Fibroblast of mammary gland (primary cell): ENCODE measurements at regions not wholly inside any gene's neighbourhood (a gene's known extent, or its start where the extent isn't known, plus 50 kb on each side); places are given as distances from the start of the nearest gene placed in this dataset.

ENCODE experiments used
- DNase-seq: peaks from one replicate; pipeline ENCODE4 v3.0.0-alpha.2; 2010; ENCODE audit warnings: low read depth
- H3K4me3 ChIP-seq: 2 replicates; pipeline ENCODE4 v1.5.1; 2011; ENCODE audit warnings: low read depth, mild to moderate bottlenecking, low read length, moderate library complexity; ENCODE audit not compliant: control insufficient read depth
- TF ChIP-seq, protein P1 (sequence below): conservative IDR thresholded peaks from 2 replicates; pipeline ENCODE4 v1.5.1; 2011; ENCODE audit warnings: low read depth, low read length, inconsistent platforms; ENCODE audit not compliant: control insufficient read depth, insufficient read depth

DNA sequence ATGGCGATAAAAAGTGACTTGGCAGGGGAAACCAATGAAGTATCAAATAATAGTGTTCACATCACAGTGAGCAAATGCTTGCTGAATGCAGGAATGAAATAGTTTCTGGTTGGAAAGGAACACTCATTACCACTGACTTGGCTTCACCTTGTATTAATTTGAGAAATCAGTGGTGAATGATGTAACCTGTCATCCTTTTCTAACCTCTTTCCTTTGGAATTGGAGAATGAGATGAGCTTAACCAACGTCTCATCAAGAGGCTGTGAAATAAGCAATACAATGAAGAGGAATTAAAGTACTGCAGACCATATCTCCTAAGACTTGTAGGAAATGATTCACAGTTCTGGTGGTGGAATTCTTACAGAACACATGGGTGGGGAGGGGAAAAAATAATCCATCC, 192.2 kb downstream of the DMAC1 start:
- no peak overlapping the region for H3K4me3 ChIP-seq
- TF ChIP-seq, protein P1, sequence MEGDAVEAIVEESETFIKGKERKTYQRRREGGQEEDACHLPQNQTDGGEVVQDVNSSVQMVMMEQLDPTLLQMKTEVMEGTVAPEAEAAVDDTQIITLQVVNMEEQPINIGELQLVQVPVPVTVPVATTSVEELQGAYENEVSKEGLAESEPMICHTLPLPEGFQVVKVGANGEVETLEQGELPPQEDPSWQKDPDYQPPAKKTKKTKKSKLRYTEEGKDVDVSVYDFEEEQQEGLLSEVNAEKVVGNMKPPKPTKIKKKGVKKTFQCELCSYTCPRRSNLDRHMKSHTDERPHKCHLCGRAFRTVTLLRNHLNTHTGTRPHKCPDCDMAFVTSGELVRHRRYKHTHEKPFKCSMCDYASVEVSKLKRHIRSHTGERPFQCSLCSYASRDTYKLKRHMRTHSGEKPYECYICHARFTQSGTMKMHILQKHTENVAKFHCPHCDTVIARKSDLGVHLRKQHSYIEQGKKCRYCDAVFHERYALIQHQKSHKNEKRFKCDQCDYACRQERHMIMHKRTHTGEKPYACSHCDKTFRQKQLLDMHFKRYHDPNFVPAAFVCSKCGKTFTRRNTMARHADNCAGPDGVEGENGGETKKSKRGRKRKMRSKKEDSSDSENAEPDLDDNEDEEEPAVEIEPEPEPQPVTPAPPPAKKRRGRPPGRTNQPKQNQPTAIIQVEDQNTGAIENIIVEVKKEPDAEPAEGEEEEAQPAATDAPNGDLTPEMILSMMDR, result no peak
- peak; percentile 10 for DNase-seq

DNA sequence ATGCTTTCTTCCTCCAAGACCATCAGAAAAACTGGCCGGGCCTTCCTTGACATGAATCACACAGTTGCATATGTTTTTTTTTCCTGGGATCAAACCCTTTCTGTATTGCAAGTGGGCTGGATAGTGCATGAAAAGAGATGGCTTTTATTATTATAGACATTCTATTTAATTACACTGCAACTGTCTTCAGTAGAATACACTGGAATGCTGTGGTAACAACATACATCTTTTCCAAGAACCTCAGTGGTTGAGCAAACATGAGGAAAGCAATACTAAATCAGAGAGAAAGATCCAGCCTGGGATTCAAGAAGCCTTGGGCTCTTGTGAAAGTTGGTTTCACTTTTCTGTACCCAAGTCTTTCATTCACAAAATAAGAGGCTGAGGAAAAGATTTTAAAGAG, 193.0 kb downstream of the DMAC1 start:
- DNase-seq, result no peak
- no peak overlapping the region for H3K4me3 ChIP-seq
- TF ChIP-seq, protein P1, result no peak

DNA sequence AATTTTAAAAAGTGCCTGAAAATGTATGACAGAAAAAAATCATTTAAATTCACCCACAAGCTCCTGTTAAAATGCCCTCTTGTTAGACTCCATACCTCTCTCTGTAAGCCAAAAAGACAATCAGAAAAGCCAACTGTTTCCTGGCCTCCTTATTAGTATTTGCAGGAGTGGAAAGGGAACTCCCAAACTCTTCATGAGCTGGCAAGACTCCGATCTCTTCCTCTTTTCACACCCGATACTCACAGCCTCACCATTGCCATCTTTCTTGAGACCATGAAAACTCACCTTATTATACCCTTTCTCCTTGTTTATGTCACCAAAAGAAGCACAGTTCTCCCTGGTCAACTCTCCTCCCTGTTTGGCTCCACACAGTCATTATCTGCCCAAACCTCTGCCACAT, 197.8 kb downstream of the DMAC1 start:
- TF ChIP-seq, protein P1, result no peak
- DNase-seq, result no peak
- H3K4me3 ChIP-seq, result no peak overlapping the region

DNA sequence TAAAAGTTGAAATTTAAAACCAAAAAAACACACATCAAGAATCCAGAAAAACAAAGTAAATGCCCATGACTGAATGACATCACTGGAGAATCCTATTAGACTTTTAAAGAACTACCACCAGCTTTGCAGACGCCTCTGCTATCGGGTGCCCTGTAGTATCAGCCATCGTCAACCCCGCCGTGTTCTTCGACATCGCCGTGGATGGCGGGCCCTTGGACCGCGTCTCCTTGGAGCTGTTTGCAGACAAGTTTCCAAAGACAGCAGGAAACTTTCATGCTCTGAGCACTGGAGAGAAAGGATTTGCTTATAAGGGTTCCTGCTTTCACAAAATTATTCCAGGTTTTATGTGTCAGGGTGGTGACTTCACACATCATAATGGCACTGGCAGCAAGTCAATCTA, 201.9 kb downstream of the DMAC1 start:
- TF ChIP-seq, protein P1, result no peak
- no peak overlapping the region for H3K4me3 ChIP-seq
- DNase-seq, result no peak

DNA sequence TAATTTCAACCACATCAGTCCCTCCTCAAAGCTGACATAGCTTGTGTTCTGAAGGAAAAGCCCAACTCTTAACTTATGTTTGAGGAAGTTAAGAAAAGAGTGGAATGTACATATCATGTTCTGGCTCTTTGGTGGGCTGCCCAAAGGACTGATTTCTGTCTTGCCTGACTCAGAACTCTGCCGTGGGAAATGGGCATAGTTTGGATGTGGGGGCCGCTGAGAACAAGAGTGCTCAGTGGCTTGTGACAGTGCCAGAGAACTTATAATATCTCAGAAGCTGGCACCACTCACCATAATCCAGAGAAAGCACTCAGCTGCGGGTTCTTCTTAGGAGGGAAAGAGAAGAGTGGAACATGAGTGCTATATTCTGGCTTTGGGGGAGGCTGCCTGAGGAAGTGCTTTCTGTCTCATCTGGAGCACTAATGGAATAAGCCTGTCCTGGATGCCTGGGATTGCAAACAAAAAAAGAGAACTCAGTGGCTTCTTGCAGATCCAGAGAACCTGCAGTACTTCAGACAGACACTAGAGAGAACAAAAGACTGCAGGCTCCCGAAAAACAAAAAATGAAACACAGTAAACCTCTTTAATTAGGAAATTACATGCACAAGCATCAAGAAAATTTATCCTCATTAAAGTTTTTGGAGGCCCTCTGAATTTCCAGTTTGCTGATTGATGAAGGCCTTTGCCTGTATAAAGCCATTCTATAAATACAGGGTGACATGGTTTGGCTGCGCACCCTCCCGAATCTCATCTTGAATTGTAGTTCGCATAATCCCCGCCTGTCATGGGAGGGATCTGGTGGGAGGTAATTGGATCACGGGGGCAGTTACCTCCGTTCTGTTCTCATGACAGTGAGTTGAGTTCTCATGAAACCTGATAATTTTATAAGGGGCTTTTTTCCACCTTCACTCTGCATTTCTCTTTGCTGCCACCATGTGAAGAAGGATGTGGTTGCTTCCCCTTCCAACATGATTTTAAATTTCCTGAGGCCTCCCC, 207.0 kb downstream of the DMAC1 start:
- TF ChIP-seq, protein P1, result no peak
- DNase-seq, result no peak
- no peak overlapping the region for H3K4me3 ChIP-seq

DNA sequence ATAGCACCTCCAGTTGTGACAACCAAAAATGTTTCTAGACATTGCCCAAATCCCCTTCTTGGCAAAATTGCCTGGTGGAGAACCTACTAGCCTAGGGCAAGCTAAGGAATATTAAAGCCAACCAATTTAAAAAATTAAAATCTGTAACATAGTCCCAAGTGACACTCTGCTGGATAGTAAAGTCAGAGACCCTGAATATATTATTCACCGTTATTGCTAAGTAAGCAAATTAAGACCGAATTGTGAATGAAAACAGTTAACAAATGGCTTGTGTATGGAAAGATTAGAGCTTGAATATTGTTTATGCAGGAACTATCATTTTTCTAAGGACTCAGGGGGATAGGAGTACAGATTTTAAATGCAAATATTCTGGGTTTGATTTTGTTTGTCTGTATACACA, 208.1 kb downstream of the DMAC1 start:
- no peak overlapping the region for H3K4me3 ChIP-seq
- DNase-seq, result no peak
- TF ChIP-seq, protein P1, result no peak
